SK-N-SH treated with all-trans-retinoic acid at 6 μM for 48 hours (cell line): ENCODE measurements at regions not wholly inside any gene's neighbourhood (a gene's known extent, or its start where the extent isn't known, plus 50 kb on each side); places are given as distances from the start of the nearest gene placed in this dataset.

Experiments used
- SNAI2 ChIP-seq: fragments of 250-450 bp; sonication (Bioruptor Pico); IDR thresholded peaks from 2 replicates; pipeline ENCODE4 v1.5.0; 2020; ENCODE audit warnings: mild to moderate bottlenecking, moderate library complexity
- TSHZ2 ChIP-seq: fragments of 250-450 bp; sonication (Bioruptor Pico); IDR thresholded peaks from 2 replicates; pipeline ENCODE4 v1.5.0; 2020; ENCODE audit warnings: mild to moderate bottlenecking, moderate library complexity
- ZC3H10 ChIP-seq: fragments of 250-450 bp; sonication (Bioruptor Pico); IDR thresholded peaks from 2 replicates; pipeline ENCODE4 v1.5.1; 2021; ENCODE audit warnings: mild to moderate bottlenecking, moderate library complexity
- ZFP3 ChIP-seq: fragments of 250-450 bp; sonication (Bioruptor Pico); IDR thresholded peaks from 2 replicates; pipeline ENCODE4 v1.5.0; 2020; ENCODE audit warnings: mild to moderate bottlenecking, moderate library complexity

- TF ChIP-seq TSHZ2 (no peak), SNAI2 (no peak), ZC3H10 (CRISPR knock-in tag) (no peak), ZFP3 (CRISPR knock-in tag) (no peak)
These were observed 261.9 kb upstream of the LYZL1 start for GRCh38 chr10:29026802-29027580.
